Tibial nerve (tissue), 4 donors: ENCODE measurements at regions not wholly inside any gene's neighbourhood (a gene's known extent, or its start where the extent isn't known, plus 50 kb on each side); places are given as distances from the start of the nearest gene placed in this dataset.
"Not testable (repeated sequence)": the region's sequence is repeated elsewhere in the genome, so short reads cannot be mapped to it uniquely, and the experiment has no call there.

Experiments
- EP300 ChIP-seq, 2 donors: sonication (generic); formaldehyde crosslinking; IDR thresholded peaks; one replicate each; pipeline ENCODE4 v1.6.1; 2017; ENCODE audit warnings: antibody characterized with exemption in 2 of 2, mild to moderate bottlenecking in 1 of 2
- POLR2A ChIP-seq, 2 donors: fragments of 450-650 bp; IDR thresholded peaks; one replicate each; pipeline ENCODE4 v1.6.1; 2017; ENCODE audit warnings: antibody characterized with exemption in 2 of 2, mild to moderate bottlenecking in 2 of 2, moderate library complexity in 2 of 2
- TF ChIP-seq, protein P1 (sequence below), 5 experiments: fragments of 200-600 bp in 3 of 5; fragments of 450-650 bp in 2 of 5; sonication (generic) in 3 of 5; IDR thresholded peaks; one replicate each; pipeline ENCODE4 v1.5.1; 2016 to 2019; ENCODE audit warnings: antibody characterized with exemption in 5 of 5, mild to moderate bottlenecking in 3 of 5, moderate library complexity in 2 of 5

DNA sequence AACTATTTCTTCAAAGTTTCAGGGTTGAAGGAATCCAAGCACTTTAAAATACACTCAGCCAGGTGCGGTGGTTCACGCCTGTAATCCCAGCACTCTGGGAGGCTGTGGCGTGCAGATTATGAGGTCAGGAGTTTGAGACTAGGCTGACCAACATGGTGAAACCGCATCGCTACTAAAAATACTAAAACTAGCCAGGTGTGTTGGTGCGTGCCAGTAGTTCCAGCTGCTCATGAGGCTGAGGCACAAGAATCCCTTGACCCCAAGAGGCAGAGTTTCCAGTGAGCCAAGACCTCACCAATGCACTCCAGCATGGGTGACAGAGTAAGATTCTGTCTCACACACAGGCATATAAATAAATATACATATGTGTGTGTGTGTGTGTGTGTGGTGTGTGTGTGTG lies 85.2 kb downstream of the HSFY2 start:
- not testable (repeated sequence) for TF ChIP-seq POLR2A, EP300 (IDR thresholded peaks at IDR 0.05)
- TF ChIP-seq, protein P1, sequence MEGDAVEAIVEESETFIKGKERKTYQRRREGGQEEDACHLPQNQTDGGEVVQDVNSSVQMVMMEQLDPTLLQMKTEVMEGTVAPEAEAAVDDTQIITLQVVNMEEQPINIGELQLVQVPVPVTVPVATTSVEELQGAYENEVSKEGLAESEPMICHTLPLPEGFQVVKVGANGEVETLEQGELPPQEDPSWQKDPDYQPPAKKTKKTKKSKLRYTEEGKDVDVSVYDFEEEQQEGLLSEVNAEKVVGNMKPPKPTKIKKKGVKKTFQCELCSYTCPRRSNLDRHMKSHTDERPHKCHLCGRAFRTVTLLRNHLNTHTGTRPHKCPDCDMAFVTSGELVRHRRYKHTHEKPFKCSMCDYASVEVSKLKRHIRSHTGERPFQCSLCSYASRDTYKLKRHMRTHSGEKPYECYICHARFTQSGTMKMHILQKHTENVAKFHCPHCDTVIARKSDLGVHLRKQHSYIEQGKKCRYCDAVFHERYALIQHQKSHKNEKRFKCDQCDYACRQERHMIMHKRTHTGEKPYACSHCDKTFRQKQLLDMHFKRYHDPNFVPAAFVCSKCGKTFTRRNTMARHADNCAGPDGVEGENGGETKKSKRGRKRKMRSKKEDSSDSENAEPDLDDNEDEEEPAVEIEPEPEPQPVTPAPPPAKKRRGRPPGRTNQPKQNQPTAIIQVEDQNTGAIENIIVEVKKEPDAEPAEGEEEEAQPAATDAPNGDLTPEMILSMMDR (IDR thresholded peaks at IDR 0.05) = not testable (repeated sequence)
